Mammary epithelial cell (primary cell): ENCODE measurements at regions not wholly inside any gene's neighbourhood (a gene's known extent, or its start where the extent isn't known, plus 50 kb on each side); places are given as distances from the start of the nearest gene placed in this dataset.

Source experiments
- EZH2 ChIP-seq: IDR thresholded peaks from 2 replicates; pipeline ENCODE4 v1.6.1; 2012; ENCODE audit warnings: low read length, inconsistent platforms, borderline replicate concordance
- TF ChIP-seq, protein P1 (sequence below), 2 donors: IDR thresholded peaks in 1 of 2; conservative IDR thresholded peaks in 1 of 2; 2 replicates each; pipeline ENCODE4 v1.5.1; 2011 to 2012; ENCODE audit warnings: inconsistent platforms in 2 of 2, low read length in 2 of 2, mild to moderate bottlenecking in 2 of 2, control low read depth in 1 of 2, low read depth in 1 of 2; ENCODE audit not compliant: insufficient read depth in 1 of 2; ENCODE audit errors: extremely low read depth in 1 of 2

DNA sequence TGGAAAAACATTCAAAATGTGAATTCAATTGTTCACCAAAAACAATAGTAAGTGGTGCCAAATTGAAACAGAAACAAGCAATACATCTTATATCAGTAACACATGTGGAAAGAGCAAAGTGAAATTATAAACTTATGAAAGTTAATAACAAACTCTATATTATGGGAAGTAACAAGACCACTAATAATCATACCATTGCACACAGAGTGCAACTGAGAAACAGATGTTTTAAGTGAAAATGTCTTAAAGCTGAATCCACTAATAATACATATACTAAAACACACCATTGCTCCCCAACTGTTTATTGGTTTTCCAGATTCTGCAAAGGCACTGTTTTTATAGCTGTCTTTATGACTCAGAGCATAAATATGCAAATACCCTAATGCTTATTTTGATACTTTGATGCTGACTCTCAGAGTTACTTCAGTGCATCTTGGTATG, 292.3 kb downstream of the RFPL4B start:
- TF ChIP-seq, protein P1, sequence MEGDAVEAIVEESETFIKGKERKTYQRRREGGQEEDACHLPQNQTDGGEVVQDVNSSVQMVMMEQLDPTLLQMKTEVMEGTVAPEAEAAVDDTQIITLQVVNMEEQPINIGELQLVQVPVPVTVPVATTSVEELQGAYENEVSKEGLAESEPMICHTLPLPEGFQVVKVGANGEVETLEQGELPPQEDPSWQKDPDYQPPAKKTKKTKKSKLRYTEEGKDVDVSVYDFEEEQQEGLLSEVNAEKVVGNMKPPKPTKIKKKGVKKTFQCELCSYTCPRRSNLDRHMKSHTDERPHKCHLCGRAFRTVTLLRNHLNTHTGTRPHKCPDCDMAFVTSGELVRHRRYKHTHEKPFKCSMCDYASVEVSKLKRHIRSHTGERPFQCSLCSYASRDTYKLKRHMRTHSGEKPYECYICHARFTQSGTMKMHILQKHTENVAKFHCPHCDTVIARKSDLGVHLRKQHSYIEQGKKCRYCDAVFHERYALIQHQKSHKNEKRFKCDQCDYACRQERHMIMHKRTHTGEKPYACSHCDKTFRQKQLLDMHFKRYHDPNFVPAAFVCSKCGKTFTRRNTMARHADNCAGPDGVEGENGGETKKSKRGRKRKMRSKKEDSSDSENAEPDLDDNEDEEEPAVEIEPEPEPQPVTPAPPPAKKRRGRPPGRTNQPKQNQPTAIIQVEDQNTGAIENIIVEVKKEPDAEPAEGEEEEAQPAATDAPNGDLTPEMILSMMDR (conservative IDR thresholded peaks at IDR 0.05 in 1 of 2, IDR thresholded peaks at IDR 0.05 in 1 of 2; ENCODE audit: extremely low read depth in 1 of 2, insufficient read depth in 1 of 2, low read depth in 1 of 2, low read length in 2 of 2), result no peak
- no peak for TF ChIP-seq EZH2
